GM18520 (cell line): ENCODE measurements at regions not wholly inside any gene's neighbourhood (a gene's known extent, or its start where the extent isn't known, plus 50 kb on each side); places are given as distances from the start of the nearest gene placed in this dataset.

ENCODE experiments used
- ATAC-seq: cut with Tn5 transposase; IDR thresholded peaks from one replicate; pipeline ENCODE4 v1.9.1; 2021; ENCODE audit not compliant: unreplicated experiment

- ATAC-seq, result no peak
Observed at GRCh38 chr9:80946496-80947170, 742.7 kb downstream of the TLE1 start.

- ATAC-seq, result no peak
Observed at GRCh38 chr9:80945436-80945835, 743.9 kb downstream of the TLE1 start.

- no peak for ATAC-seq
Observed at GRCh38 chr9:80937645-80938044, 751.7 kb downstream of the TLE1 start.

- no peak for ATAC-seq
Observed at GRCh38 chr9:80934095-80934494, 755.3 kb downstream of the TLE1 start.

- ATAC-seq, result no peak
Observed at GRCh38 chr9:80932947-80933780, 756.2 kb downstream of the TLE1 start.

GRCh38 chr9:80932181-80932580 lies 757.2 kb downstream of the TLE1 start:
- ATAC-seq, result no peak

- no peak for ATAC-seq
Observed at GRCh38 chr9:80931163-80931562, 758.2 kb downstream of the TLE1 start.

- ATAC-seq, result no peak
Observed at GRCh38 chr9:80928697-80929096, 760.6 kb downstream of the TLE1 start.

GRCh38 chr9:80926611-80927010 lies 762.7 kb downstream of the TLE1 start:
- no peak for ATAC-seq

GRCh38 chr9:80922544-80922943 lies 766.8 kb downstream of the TLE1 start:
- ATAC-seq, result no peak

GRCh38 chr9:80906728-80907127 lies 782.6 kb downstream of the TLE1 start:
- ATAC-seq, result no peak

GRCh38 chr9:80899208-80899607 lies 790.1 kb downstream of the TLE1 start:
- ATAC-seq, result no peak

- ATAC-seq, result no peak
Observed at GRCh38 chr9:80893190-80893589, 796.2 kb downstream of the TLE1 start.

GRCh38 chr9:80892703-80893102 lies 796.6 kb downstream of the TLE1 start:
- ATAC-seq, result no peak

GRCh38 chr9:80890124-80890523 lies 799.2 kb downstream of the TLE1 start:
- ATAC-seq, result no peak

- ATAC-seq, result no peak
Observed at GRCh38 chr9:80885894-80886293, 803.5 kb downstream of the TLE1 start.

GRCh38 chr9:80883826-80884579 lies 805.3 kb downstream of the TLE1 start:
- no peak for ATAC-seq

GRCh38 chr9:80883426-80883825 lies 805.9 kb downstream of the TLE1 start:
- ATAC-seq, result no peak

- ATAC-seq, result no peak
Observed at GRCh38 chr9:80881940-80882339, 807.4 kb downstream of the TLE1 start.

GRCh38 chr9:80881320-80881719 lies 808.0 kb downstream of the TLE1 start:
- no peak for ATAC-seq

GRCh38 chr9:80878556-80878955 lies 810.8 kb downstream of the TLE1 start:
- no peak for ATAC-seq

GRCh38 chr9:80875947-80876346 lies 813.4 kb downstream of the TLE1 start:
- no peak for ATAC-seq
